DMS53 treated with DMSO at 0.1 percent for 48 hours (cell line): ENCODE measurements at regions not wholly inside any gene's neighbourhood (a gene's known extent, or its start where the extent isn't known, plus 50 kb on each side); places are given as distances from the start of the nearest gene placed in this dataset.
A peak's percentile ranks its signal among the peaks of the same experiment; 100 is the strongest.
"Not testable (repeated sequence)": the region's sequence is repeated elsewhere in the genome, so short reads cannot be mapped to it uniquely, and the experiment has no call there.

Experiments used
- DNase-seq: peaks from one replicate; lab custom pipeline; 2025; ENCODE audit not compliant: unreplicated experiment; lab: John Stamatoyannopoulos, UW

DNA sequence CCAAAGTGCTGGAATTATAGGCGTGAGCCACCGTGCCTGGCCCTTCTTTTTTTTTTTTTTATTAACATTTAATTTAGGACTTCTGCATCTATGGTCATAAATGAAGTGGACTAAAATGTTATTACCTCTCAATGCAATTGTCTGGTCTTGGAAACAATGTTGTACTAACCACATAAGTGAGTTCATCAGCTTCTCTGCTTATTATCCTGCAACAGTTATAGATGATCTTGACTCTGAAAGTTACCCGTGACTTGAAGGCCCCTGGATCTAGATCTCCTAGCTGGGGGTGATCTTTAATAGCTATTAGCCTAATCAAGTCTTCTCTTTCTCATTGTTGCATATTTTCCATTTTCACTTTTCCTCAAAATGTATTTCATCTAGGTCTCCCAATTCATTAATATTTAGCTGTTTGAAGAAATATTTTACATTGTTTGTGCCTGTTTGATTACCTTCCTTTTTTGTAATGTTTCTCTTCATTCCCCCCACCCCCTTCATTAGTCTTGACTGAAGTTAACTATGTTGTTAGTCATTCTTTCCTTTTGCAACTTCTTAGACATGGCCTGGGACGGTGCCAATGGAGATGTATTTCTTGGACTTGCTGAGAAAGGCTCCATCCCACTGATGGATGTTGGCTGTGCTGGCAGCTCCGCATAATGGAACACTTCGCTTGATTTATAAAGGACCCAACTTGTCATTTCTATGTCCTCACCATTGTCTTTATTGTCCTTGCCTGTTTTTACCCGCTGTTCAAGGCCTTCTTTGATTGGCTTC lies 141.6 kb upstream of the RIOK3 start:
- no peak for DNase-seq

DNA sequence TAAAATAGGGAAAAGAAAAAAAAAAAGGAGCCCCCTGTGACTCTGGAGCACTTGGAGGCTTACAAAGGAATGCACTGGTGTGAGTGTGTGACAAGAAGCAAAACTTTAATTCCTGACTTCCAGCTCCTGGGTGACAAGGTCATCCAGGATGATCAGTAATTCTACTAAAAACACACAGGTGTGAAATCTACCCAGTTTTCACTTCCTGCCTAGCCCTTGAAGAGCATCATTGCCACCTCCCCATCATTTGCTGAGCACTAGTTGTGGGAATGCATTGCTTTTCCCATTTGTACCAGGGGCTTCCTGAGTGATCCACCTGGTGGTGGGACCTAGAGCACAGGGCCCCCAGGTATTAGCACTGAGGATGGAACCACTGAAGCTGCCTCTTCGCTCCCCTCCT lies 139.7 kb upstream of the RIOK3 start:
- DNase-seq, result no peak

DNA sequence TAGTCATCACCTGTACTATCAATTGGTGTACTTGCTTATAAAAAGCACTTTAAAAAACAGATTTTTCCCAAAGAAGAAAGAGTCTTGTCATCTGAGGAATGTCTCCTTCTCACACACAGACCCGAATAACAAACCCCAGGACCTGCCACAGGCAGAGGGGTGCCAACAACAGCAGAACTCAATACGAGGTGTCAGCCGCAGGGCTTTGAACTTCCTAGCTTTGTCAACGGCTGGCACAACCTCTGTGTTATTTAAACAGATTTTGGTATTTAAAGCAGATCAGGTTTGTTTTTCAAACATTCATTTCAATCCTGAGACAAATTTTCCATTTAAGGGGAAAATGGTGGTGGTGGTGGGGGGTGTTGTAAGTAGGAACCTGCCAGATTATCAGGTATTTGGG lies 138.4 kb upstream of the RIOK3 start:
- no peak for DNase-seq

DNA sequence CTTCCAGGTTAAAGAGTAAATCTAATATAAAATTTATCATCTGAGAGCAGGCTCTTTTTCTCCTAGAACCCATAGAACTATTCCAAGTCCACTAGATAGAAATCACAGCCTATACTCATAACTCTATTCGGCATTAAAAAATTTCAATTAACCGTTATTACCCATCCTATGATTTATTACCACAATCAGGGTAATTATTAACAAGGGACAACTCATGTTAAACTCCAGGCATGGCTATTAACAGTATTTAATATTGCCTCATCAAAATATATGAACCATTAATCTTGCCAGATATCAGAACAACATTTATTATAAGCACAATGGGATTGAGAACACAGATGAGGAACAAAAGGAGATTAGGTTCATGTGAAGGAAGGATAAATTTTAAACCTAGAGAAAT lies 136.8 kb upstream of the RIOK3 start:
- no peak for DNase-seq

DNA sequence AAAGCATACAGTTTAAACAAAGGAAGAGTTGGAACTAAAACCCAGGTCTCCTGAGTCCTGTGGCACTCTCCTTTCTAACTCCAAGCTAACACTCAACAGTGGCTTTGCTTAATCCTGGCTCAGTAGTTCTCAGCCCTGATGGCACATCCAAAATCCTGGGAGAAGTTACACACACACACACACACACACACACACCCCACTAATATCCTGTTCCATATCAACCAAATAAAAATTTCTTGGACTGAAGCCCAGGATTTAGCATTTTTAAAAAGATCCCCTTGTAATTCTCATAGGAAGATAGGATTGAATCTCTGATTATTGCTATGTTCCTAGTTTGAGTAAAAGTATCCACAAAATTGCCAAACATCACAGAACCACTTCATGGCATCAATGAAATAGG lies 136.1 kb upstream of the RIOK3 start:
- no peak for DNase-seq

DNA sequence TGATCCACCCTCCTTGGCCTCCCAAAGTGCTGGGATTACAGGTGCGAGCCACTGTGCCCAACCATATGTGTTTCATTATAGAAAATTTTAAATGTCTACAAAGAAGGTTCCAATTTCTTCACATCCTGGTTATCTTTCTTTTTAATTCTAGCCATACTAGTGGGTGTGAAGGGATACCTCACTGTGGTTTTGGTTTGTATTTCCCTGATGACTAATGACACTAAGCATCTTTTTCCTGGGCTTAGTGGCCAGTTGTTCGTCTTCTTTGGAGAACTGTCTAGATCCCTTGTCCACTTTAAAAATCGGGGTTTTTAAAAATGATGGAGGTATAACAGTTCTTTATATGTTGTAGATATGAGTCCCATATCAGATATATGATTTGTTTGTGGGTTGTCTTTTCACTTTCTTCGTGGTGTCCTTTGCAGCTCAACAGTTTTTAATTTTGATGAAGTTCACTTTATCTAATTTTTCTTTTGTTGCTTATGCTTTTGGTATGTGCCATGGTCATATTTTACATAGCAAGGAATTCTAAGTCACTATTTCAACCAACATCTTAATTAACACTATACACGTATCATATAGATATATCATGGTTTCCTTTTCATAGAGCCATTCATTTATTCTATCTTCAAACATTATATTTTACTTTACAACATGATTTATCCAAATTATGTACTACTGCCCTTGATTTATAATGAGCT lies 135.0 kb upstream of the RIOK3 start:
- no peak for DNase-seq

DNA sequence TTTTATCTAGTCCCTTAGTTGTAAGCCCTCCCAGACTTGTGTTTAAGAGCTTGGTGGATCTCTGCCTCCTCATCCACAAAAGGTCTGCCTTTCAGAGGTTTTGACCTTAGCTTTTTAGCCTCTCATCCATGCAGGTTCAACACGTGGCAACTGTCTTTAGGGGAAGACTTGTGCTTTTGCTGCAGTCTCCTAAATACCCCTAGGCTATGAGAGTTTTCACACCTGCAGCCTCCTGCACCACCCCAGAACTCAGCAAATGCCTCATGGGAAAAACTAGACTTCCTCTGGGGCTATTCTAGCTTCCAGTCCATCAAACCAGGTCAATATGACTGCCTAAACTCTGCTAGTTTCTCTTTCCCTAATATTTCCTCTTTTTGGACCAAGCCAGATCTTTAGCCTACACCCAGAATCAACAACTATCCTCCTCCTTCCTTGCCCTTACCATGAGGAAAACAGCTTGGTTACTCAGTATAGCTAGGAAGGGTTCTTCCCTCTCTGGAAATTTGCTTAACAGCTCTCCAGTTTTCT lies 132.3 kb upstream of the RIOK3 start:
- no peak for DNase-seq

DNA sequence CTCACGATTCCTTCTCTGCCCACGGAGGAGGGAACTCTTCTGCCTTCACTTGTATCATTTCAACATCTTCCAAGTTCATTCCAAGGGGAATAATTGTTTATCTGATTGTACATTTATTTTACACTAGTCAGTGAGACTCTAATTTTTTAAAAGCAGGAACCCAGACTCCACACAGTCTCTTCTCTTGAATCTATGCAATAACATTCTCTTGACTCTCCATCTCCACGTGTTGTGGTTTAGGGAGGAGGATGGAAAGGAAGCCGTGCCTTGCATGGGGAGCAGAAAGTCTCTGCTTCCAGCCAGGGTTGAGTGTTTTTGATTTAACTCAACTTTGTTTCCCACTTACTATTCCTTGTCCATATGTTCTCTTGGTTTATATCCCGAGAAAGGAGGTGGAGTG lies 131.1 kb upstream of the RIOK3 start:
- DNase-seq, result no peak

DNA sequence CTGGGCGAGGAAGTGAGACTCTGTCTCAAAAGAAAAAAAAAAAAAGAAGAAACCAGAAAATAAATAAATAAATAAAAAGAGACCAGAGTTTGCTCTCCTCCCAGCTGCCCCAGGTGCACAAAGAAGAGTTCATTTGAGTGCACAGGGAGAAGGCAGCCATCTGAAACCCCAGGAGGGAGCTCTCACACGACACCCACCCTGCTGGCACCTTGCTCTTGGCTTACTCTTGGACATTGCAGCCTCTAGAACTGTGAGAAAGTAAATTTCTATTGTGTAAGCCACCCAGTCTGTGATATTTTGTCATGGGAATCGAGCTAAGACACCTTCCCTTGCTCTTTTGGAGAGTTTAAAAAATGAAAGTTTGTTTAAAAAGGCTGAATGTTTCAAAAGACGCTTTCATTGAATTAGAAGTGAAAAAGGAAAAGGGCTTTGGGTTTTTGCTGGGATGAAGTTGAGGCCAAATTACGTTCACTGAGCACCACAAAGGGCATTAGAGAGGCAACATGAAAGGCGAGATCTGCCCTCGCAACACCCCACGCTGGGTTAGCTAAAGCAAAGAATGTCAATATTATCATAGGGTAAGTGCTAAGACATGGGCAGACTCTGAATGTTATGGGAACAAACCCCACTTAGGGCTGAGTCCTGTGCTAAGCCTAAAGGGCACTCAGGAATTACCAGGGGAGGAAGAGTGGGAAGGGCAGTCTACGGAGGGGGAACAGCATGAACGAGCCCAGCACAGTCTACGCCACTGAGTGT lies 128.9 kb upstream of the RIOK3 start:
- DNase-seq, result no peak

DNA sequence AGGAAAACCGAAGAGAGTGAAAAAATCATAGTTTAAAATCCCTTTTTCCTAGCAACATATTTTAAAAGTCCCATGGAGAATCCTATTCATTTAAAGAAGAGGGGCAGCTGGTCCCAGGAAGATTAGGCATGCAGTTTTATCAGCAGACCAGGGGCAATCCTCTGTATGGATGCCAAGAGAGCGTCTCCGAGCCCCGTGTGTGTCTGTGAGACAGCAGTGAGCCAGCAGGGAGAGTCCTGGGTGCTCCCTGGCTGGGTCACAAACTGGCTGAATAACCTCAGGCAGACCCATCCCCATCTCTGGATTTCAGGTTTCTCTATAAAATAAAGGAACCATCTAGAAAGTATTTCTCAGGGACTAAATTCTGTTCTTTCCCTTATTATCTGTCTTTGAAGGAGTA lies 128.2 kb upstream of the RIOK3 start:
- no peak for DNase-seq

DNA sequence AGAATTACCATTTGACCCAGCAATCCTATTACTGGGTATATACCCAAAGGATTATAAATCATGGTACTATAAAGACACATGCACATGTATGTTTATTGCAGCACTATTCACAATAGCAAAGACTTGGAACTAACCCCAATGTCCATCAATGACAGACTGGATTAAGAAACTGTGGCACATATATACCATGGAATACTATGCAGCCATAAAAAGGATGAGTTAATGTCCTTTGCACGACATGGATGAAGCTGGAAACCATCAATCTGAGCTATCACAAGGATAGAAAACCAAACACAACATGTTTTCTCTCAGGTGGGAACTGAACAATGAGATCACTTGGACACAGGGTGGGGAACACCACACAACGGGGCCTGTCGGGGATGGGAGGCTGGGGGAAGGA lies 123.4 kb upstream of the RIOK3 start:
- DNase-seq, result not testable (repeated sequence)

DNA sequence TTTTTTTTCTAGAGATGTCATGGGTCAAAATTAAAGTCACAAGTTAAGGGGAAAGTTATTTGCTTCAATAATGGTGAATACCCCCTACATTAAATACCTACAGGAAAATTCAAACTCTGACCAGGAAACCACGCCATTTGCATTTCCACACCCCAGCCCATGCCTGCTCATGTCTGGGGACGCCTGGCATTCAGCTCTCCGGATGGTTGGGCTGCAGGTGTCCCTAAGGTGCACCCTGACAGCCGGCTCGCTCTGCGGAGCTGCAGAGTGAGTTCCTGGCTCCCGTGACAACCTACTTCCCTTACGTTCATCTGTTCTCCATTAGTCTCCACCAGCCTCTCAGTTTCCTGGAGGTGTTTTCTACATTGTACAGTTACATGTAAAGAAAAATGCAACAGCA lies 122.7 kb upstream of the RIOK3 start:
- DNase-seq, result peak; percentile 50

DNA sequence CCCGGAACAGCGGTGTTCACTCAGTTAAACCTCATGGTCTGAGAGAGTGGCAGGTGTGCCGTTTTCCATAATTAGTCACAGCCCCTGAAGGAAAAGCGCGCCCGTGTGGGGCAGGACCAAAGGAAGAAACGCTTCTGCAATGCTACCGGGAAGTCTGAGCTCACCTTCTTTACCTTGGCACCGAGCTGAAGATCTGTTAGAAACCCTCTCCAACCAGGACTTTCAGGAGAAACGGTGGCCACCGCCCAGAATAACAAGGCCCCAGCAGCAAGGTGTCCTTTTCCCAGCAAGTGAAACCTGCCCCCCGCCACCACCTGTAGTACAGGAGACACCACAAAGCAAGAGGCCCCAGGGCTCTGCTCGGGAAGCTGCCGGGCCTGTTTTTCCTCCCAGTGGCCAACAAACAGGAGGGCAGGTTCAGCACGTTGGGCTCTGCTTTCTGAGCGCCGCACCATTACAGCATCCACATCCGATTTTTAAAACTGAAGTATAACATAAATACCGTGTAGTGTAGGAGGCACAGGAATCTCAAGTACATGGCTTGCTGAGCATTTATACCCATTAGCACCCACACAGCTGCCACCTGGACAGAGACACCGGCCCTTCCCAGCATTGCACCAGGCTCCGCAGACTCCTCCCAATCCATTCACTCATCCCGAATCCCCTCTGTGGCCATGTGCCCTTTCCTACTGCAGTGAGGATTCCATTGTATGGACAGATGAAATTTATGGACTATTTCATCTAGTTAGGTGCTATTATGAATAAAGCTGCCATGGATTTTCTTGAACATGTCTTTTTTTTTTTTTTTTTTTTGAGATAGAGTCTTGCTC lies 121.8 kb upstream of the RIOK3 start:
- DNase-seq, result peak; percentile 85

DNA sequence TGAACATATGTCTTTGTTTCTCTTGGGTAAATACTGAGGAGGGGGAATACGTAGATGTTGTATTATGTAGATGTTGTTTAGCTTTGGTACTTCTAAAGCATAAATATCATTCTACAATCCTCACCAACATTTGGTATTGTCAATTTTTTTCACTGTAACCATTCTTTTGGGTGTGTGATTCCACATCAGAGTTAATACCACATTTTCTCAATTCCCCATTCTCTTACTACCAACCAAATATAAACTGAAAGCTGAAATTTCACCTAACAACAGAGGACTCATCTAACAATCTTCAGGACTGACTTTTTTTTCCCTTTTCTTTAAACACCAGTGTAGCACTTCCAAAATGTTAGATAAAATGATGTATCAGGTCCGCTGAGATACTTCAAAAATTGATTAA lies 120.7 kb upstream of the RIOK3 start:
- no peak for DNase-seq

DNA sequence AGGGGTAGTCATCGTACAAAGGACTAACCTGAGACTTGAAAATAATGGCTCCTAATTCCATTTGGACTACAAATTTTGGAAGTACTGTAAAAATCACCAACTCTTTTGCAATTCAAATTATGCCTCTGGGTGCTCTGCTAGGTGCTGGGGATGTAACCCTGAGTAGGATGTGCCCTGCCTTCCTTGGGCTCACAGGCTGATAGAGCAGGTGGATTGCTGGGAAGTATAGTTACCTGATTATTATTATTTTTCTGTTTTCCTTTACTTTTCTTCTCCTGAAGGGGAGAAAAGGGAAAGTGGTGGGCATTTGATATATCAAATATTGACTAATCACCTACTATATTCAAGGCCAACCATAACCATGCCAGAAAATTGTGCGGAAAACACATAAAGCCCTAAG lies 119.3 kb upstream of the RIOK3 start:
- no peak for DNase-seq

DNA sequence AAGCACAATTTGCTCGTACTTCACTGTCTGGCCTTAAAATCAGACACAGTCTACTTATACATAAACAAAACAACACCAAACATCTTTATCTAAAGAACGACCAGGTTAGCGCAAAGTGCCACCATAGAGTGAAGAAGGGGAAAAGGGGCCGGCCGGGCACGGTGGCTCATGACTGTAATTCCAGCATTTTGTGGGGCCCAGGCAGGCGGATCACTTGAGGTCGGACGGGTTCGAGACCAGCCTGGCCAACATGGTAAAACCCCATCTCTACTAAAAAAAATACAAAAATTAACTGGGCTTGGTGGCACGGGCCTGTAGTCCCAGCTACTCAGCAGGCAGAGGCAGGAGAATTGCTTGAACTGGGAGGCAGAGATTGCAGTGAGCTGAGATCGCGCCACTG lies 118.5 kb upstream of the RIOK3 start:
- no peak for DNase-seq

DNA sequence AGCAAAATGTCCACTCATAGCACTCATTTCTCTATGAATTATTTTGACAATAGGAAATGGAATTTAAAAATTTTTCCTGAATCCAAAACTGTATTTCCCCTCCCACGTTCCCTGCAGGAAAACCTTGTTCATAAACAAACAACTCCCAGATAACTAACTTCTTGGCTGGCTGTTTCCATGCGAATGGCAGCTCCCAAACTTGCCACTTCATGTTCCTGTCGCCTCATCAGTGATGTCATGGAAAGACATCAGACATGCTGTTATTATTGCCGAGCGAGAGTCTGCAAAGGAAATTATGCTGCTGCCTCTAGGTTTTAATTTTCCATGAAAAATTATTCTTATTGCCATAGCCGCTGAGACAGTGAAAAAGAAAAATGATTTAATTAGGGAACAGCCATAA lies 117.0 kb upstream of the RIOK3 start:
- DNase-seq, result no peak

DNA sequence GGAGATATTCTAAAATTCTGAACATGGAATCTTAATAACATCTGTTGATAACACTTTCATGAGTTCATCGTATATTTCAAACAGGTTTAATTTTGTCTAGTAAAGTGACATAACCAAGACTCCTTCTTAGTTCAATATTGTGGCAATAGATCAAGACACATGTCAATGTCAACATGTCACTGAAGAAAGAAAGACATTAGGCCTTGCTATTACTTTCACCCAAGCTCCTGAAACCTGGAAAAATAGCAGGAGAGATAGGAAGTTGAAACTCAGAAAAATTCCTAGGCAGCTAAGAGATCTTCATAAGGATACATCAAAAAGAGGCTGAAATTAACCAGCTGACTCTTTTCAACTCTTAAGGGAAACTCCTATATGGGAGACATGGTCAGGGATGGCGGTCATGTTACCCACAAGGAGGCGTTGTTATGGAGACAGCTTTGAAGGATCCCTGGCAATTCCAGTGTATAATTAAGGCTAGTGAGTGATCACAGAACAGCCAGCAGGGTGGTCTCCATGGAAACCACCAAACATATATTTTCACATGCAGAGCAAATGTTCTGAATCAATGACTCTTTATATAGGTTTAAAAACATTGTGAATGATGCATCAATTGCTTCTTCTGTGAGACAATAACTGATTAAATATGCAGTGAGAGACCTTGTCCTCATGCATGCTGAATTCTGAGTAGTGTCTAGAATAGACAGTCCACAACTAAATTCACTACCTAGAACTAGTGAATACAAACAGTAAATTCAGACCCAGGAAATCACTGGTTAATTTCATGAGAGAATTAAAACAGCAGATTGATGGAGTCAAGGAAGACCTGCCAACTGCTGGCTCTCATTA lies 115.3 kb upstream of the RIOK3 start:
- DNase-seq, result no peak

DNA sequence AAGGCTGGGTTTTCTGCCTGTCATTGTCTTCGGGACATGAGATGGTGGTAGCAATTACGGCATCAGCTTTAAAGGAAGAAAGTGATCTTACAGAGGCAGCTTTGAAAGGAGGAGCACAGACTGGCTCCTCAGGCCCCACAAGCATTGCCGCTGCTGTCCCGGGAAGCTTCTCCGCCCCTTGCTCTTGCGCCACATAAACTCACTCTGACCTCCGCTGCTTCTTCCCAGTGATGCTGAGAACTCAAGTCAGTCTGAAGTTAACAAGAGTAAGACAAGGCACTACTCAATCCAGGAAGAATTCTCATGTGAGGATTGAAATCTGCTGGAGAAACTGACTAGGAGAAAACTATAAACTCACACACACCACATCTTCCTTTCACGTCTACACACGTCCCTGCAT lies 112.4 kb upstream of the RIOK3 start:
- DNase-seq, result no peak

DNA sequence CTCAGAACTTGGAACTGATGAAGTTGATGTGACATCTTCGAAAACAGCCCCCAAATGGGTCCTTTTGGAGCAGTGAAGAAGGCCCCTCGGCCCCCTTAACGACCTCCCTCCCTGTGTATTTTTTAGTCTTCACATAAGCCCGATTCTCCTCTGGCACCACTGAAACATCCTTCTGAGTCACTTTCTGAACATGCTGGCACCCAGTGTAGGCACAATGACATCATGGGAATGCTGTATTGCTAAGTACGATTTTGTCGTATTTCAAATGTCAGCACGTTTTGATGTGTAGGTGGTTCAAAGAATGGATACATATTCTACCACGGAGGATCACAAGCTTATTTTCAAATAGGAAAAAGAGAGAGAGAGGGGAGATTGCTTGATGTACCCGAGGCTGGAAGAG lies 111.7 kb upstream of the RIOK3 start:
- no peak for DNase-seq
